ENCODE measurements at regions not wholly inside any gene's neighbourhood (a gene's known extent, or its start where the extent isn't known, plus 50 kb on each side); places are given as distances from the start of the nearest gene placed in this dataset.
A peak's percentile ranks its signal among the peaks of the same experiment; 100 is the strongest.

DNA sequence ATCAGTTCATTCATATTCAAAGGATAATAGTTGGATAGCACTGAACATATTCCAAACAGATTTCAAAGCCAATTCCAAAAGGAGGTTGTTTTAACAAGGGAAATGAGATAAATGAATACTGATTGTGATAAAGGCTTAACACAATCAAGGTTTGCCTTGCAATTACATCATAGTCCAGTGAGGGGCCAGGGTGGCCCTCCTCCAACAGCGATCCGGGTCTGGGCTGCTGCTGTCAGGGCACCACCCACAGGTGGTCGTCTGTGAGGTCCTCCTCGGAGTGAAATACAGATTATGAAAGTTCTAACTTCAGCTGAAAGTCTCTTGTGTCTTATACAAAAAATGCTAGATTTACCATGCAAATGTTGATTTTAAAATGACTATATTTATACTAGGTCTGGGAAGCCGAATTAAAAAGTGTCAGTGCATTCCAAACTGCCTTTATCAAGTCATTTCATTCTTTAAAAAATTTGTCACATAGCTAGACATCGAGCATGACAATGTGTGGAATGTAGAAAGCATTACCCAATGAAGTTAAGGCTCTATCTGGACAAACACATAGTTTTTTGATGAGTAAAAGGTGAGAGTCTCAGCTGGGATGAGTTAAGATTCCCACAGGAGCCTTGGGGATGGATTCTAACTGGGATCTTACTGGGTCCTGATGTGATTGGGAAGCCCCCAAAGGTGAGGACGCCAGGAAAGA lies 65.9 kb upstream of the SLC22A23 start:
- peak; percentile 83 for DNase-seq

DNA sequence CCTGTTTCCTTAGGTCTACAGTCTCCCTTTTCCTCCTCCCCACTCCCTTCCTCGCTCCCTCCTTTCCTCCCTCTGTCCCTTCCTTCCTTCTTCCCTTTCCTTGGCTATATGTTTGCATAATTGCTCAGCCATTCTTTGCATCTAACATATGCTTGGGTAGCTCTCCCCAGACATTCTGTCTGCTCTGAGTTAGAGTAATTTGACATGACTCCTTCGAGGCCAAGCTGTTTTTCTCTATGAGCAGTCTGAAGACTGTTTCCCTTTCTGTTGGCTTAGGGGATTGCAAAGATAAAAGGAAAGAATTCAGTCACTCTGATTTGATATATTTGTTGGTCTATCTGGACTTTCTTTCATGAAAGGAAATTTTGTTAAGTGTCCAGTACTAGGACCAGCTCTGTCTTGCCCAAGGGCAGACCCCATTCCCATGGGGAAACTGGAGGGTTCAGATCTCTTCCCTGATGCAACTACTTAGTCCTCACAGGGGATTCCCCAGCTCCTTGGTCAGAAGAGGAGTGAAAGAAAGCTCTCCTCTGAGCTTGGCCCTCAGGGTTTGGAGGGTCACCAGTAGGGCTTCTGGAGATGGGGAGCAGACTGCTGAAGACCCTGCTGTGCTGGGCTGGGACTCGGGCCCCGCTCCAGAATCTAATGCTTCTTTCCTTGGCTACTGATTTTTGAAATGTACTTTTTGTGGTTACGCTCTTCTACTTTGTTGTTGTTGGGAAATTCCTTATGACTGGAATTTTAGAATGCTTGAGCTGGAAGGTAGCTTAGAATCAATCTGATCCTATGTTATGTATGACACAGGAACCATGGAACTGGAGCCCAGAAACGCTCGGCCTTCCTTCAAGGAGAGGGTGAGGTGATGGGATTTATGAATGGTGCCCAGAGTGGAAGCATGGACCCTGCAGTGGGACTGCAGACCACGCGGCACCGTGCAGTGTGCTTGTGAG lies 63.7 kb upstream of the SLC22A23 start:
- DNase-seq = peak; percentile 34

GRCh38 chr6:3518356-3519190 lies 61.7 kb upstream of the SLC22A23 start:
- peak; percentile 98 for DNase-seq

- DNase-seq = peak; percentile 92
These were observed 60.5 kb upstream of the SLC22A23 start for GRCh38 chr6:3517350-3517749.

DNA sequence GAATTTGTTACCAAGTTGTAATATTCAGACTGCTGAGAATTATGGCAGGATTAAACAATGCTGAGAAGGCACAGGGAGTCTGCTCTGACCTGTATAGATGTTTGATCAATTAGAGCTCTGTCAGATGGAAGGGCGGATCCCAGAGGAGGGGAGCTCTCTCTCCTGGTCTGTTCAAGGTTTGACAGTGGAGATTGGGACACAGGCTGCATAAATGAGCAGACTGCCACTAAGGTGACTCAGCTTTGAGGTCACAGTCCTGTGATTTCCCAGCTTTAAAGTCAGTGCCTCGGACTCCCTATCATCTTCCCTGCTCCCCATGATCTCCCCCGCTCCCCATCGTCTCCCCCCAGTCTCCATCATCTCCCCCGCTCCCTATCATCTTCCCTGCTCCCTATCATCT lies 59.2 kb upstream of the SLC22A23 start:
- DNase-seq = peak; percentile 24

GRCh38 chr6:3515669-3516068 lies 58.8 kb upstream of the SLC22A23 start:
- DNase-seq = no peak

- no peak for DNase-seq
These were observed 56.6 kb upstream of the SLC22A23 start for GRCh38 chr6:3513416-3513815.

DNA sequence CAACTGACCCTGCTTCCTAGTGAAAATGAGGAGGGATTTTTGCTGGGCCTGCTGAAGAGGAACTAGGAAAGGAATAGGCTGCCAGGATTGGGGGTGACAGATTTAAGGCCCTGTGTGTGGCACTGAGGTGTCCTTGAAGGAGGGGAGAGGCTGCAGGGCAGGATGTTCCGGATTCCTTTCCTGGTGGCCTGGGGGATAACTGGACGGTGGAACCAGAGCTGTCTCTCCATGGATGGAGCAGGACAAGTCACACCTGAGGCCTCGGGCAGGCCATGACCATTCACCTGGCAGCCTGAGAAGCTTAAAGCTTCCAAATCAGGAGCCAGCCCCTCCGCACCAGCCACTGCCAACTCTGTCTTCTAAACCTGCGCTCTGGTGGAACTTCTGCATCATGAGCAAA lies 56.0 kb upstream of the SLC22A23 start:
- no peak for DNase-seq

- DNase-seq = no peak
These were observed 53.8 kb upstream of the SLC22A23 start for GRCh38 chr6:3510617-3511016.

- DNase-seq = no peak
These were observed 53.3 kb upstream of the SLC22A23 start for GRCh38 chr6:3510178-3510577.

DNA sequence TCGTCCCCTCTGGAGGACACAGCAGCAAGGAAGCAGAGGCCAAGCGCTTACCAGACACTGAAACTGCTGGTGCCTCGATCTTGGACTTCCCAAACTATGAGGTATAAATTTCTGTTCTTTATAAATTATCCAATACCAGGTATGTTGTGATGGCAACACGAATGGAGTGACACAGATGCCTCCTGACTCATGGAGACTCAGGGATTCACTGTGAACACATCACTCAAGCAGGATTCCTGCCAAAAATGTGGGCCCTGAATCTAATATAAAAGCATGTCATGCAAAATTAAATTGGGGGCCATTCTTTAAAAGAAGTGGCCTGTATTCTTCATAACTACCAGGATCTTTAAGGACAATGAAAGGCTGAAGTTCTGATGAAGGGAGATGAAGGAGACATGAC lies 52.5 kb upstream of the SLC22A23 start:
- peak; percentile 44 for DNase-seq

- DNase-seq = no peak
These were observed 50.0 kb upstream of the SLC22A23 start for GRCh38 chr6:3506751-3507383.

Measured in EL (cell line).